GDM1 (cell line): ENCODE measurements at regions not wholly inside any gene's neighbourhood (a gene's known extent, or its start where the extent isn't known, plus 50 kb on each side); places are given as distances from the start of the nearest gene placed in this dataset.
A peak's percentile ranks its signal among the peaks of the same experiment; 100 is the strongest.
"Not testable (repeated sequence)": the region's sequence is repeated elsewhere in the genome, so short reads cannot be mapped to it uniquely, and the experiment has no call there.

Experiments used
- DNase-seq: peaks from one replicate; lab custom pipeline; 2025; lab: John Stamatoyannopoulos, UW

DNA sequence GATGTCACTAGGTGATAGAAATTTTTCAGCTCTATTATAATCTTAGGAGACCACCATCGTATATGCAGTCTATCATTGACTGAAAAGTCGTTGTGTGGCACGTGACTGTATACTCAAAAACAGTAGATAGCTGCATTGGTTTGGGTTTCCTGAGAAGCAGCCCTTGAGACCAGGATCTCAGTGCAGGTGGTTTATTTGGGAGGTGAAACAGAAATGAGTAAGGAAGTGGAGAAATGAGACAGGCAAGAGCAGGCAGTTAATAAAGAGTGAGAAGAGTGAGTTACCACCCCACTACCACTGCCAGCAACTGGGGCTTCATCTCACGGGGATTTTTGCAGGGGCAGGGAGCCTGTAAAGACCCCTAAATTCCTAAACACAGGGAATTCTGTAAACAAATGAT is 221.0 kb downstream of the SHQ1 start:
- no peak for DNase-seq

GRCh38 chr3:72625602-72626337 is 222.5 kb downstream of the SHQ1 start:
- no peak for DNase-seq

DNA sequence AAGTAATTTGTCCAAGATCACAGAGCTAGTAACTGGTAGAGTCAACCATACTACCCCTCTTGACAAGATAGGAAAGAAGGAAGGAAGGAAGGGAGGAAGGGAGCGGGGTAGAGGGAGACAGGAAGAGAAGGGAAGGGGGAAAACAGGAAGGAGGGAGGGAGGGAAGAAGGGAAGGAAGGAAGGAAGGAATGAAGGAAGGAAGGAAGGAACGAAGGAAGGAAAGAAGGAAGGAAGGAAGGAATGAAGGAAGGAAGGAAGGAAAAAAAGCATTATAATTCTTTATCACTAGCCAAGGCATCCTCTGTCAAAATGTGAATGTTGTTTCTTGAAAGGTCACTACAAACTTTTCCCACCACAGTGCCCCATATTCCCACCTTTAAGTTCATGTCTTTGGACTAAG is 223.6 kb downstream of the SHQ1 start:
- no peak for DNase-seq

DNA sequence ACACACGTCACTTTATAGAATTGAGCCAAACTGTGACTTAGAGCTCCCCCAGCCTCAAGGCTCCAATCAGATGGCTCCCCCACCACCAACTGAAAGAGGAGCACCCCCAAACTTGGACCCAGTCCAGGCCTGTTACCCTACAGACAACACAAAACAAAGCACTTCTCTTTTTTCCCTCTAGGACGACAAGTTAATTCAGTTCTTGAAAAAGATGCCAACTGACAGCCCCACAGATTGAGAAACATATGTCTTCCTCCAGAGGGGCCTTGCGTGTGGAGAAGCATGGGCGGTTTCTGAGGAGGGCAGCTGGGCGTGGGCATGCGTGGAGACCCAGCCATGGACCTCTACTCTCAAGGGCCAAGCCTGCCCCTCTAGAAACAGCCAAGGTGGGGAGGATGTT is 229.5 kb downstream of the SHQ1 start:
- DNase-seq, result no peak

GRCh38 chr3:72617424-72618024 is 230.7 kb downstream of the SHQ1 start:
- no peak for DNase-seq

DNA sequence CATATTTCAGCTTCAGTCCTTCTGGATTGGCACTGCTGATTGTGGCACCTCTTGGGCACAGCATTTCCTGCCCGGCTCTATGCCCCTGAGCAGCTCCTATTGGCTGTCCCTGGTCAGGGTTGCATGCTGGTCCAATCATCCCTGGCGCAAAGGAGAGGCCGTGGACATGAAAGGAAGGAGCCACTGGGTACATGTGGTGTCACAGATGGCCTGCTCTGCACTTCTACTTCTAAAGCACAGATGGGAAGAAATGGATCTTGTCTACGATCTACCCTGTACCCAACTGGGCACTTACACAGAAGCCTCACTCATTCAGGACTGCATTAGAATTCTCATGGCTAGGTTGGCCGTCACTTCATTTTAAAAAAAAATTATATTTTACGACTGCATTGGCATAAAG is 232.5 kb downstream of the SHQ1 start:
- DNase-seq, result no peak

GRCh38 chr3:72615182-72615581 is 233.1 kb downstream of the SHQ1 start:
- DNase-seq, result no peak

DNA sequence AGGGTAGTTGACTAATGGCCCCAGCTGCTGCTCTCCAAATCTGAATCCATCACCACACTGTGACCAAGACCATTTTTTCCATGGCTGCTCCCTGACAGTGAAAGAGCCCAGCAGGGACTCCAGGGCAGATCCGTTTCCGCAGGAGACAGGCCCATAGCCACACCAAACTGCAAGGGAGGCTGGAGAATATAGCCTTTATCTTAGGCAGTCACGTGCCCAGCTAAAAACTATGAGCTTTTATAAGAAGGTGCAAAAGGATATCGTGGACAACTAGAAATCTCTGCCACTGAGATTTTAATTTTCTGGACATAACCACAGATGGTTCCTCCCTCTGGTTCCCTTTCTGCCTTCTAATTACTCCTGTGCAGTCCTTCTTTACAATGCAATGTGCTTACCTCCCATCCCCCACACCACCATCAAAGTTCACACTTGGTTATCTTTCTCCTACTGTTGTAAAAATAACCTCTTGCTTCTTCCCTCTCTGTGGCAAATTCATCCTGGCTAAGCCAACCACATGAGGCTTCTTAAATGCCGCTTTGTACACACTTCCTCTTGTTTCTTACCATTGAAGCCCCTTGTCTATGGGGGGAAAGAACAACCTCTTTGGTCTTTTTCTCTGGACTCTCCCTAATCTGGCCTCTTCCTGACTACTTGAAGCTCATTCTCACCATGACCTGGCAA is 233.7 kb downstream of the SHQ1 start:
- DNase-seq, result peak; percentile 61

- DNase-seq, result no peak
Measured at GRCh38 chr3:72613871-72614270, 234.4 kb downstream of the SHQ1 start.

GRCh38 chr3:72609114-72609513 is 239.1 kb downstream of the SHQ1 start:
- not testable (repeated sequence) for DNase-seq

- DNase-seq, result no peak
Measured at GRCh38 chr3:72606005-72606800, 242.0 kb downstream of the SHQ1 start.

GRCh38 chr3:72604328-72604727 is 243.9 kb downstream of the SHQ1 start:
- no peak for DNase-seq

GRCh38 chr3:72601983-72602750 is 246.1 kb downstream of the SHQ1 start:
- DNase-seq, result no peak

GRCh38 chr3:72601060-72601459 is 247.2 kb downstream of the SHQ1 start:
- no peak for DNase-seq

DNA sequence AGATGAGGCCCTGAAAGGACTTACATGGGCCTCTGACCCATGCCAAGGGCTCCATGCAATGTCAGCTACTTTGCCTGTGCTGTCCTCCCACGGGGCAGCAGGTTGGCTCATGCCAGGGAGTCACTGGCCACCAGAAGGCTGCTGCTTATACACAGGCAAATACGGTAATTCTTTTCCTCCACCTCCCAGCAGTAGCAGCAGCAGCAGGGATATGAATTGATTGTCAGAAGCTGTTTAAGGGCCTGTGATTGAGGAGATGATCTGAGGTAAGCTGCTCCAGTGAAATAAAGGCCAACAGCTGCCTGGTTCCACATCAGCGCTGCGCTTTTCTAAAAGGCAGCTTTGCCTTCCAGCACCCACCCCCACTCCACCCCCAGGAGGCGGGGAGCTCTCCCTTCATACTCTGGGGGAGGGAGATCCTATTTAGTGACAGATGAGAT is 250.5 kb downstream of the SHQ1 start:
- DNase-seq, result no peak

- no peak for DNase-seq
Measured at GRCh38 chr3:72597043-72597442, 251.2 kb downstream of the SHQ1 start.

- DNase-seq, result no peak
Measured at GRCh38 chr3:72595927-72596610, 252.2 kb downstream of the SHQ1 start.

GRCh38 chr3:72595376-72595775 is 252.9 kb downstream of the SHQ1 start:
- DNase-seq, result no peak

- DNase-seq, result no peak
Measured at GRCh38 chr3:72594615-72595215, 253.5 kb downstream of the SHQ1 start.

GRCh38 chr3:72593881-72594397 is 254.3 kb downstream of the SHQ1 start:
- no peak for DNase-seq
